ENCODE measurements at regions not wholly inside any gene's neighbourhood (a gene's known extent, or its start where the extent isn't known, plus 50 kb on each side); places are given as distances from the start of the nearest gene placed in this dataset.

DNA sequence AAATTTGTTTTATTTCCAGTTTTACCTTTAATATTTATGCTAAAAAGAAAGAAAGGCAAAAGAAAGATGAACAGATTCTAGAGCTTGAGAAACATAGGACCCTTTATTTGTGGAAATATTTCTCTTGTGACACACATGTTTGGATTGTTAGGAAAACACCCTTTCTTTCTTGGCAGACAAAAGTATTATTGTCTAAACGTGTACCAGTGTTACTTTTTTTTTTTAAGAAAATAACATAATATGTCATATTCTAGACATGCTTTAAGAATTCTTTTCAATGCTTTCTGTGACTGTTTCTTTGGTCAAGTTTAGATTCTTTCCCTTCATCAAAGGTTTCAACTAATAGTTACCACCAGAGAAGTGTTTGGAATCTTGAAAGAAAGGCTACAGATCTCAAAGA is 183.4 kb upstream of the CNR1 start:
- intact Hi-C loops (cut with DNase I) = no loop called here

GRCh38 chr6:88342336-88342735 is 176.2 kb upstream of the CNR1 start:
- H3K27ac ChIP-seq = no peak overlapping the region
- H3K36me3 ChIP-seq = no peaks in the 10 kb centered on the region
- TF ChIP-seq, protein P1, sequence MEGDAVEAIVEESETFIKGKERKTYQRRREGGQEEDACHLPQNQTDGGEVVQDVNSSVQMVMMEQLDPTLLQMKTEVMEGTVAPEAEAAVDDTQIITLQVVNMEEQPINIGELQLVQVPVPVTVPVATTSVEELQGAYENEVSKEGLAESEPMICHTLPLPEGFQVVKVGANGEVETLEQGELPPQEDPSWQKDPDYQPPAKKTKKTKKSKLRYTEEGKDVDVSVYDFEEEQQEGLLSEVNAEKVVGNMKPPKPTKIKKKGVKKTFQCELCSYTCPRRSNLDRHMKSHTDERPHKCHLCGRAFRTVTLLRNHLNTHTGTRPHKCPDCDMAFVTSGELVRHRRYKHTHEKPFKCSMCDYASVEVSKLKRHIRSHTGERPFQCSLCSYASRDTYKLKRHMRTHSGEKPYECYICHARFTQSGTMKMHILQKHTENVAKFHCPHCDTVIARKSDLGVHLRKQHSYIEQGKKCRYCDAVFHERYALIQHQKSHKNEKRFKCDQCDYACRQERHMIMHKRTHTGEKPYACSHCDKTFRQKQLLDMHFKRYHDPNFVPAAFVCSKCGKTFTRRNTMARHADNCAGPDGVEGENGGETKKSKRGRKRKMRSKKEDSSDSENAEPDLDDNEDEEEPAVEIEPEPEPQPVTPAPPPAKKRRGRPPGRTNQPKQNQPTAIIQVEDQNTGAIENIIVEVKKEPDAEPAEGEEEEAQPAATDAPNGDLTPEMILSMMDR (IDR thresholded peaks at IDR 0.05) = no peak
- TF ChIP-seq EP300 (IDR thresholded peaks at IDR 0.05) = no peak
- no peak for TF ChIP-seq POLR2A (IDR thresholded peaks at IDR 0.05)
- TF ChIP-seq POLR2AphosphoS5 (IDR thresholded peaks at IDR 0.05) = no peak
- 65 to 80% methylated on average over 3 of the region's 3 CpGs for WGBS, 2 donors
- H3K27me3 ChIP-seq = no peaks in the 10 kb centered on the region
- H3K4me3 ChIP-seq = no peak overlapping the region
- H3K9me3 ChIP-seq = no peaks in the 10 kb centered on the region
- DNase-seq = no peak
- no peaks in the 10 kb centered on the region for H3K4me1 ChIP-seq
- intact Hi-C loops (cut with DNase I) = no loop called here

More for the DNA sequence above, 183.4 kb upstream of the CNR1 start:
- Histone ChIP-seq H3K4me1 (no peaks in the 10 kb centered on the region), H3K4me3 (no peak overlapping the region), H3K27ac (no peak overlapping the region), H3K27me3 (no peaks in the 10 kb centered on the region), H3K36me3 (no peaks in the 10 kb centered on the region), H3K9me3 (no peaks in the 10 kb centered on the region)
- DNase-seq = no peak
- TF ChIP-seq, protein P1 (IDR thresholded peaks at IDR 0.05) = no peak
- TF ChIP-seq POLR2A (IDR thresholded peaks at IDR 0.05) = no peak
- no peak for TF ChIP-seq POLR2AphosphoS5 (IDR thresholded peaks at IDR 0.05)
- TF ChIP-seq EP300 (IDR thresholded peaks at IDR 0.05) = no peak
- 27 to 60% methylated on average over 1 of the region's 1 CpG for WGBS, 2 donors

GRCh38 chr6:88339761-88340160 is 173.6 kb upstream of the CNR1 start:
- intact Hi-C loops (cut with DNase I) = no loop called here
- Histone ChIP-seq H3K4me1 (no peaks in the 10 kb centered on the region), H3K27ac (no peak overlapping the region), H3K9me3 (no peaks in the 10 kb centered on the region), H3K4me3 (no peak overlapping the region), H3K27me3 (no peaks in the 10 kb centered on the region), H3K36me3 (no peaks in the 10 kb centered on the region)
- no peak for TF ChIP-seq POLR2AphosphoS5 (IDR thresholded peaks at IDR 0.05)
- no peak for TF ChIP-seq POLR2A (IDR thresholded peaks at IDR 0.05)
- TF ChIP-seq, protein P1 (IDR thresholded peaks at IDR 0.05) = no peak
- TF ChIP-seq EP300 (IDR thresholded peaks at IDR 0.05) = no peak
- WGBS, 2 donors = 70 to 72% methylated on average over 2 of the region's 2 CpGs
- DNase-seq = no peak

DNA sequence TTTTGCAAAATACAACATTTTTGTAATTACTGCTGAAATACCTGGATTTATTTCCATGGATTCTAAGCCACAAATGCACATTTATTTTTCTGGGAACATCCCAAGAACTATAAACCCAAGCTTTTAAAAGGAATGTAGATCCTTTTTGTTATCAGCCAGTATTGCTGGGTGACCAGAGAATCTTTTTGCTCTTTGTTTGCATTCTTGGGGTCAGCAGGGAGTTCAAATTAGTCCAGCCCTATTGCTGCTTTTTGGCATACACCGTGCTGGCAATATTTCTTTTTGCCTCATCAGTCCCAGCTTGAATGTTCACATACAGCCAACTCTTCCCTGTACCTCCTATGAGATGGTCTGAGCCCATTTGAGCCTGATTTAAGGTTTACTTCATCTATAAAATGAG is 155.2 kb upstream of the CNR1 start:
- H3K27ac ChIP-seq = no peak overlapping the region
- H3K4me1 ChIP-seq = no peaks in the 10 kb centered on the region
- no peak overlapping the region for H3K4me3 ChIP-seq
- DNase-seq = no peak
- H3K27me3 ChIP-seq = no peaks in the 10 kb centered on the region
- intact Hi-C loops (cut with DNase I) = no loop called here
- H3K9me3 ChIP-seq = no peaks in the 10 kb centered on the region
- WGBS, 2 donors = 31 to 80% methylated on average over 1 of the region's 1 CpG
- TF ChIP-seq POLR2AphosphoS5 (IDR thresholded peaks at IDR 0.05) = no peak
- TF ChIP-seq POLR2A (IDR thresholded peaks at IDR 0.05) = no peak
- TF ChIP-seq, protein P1 (IDR thresholded peaks at IDR 0.05) = no peak
- no peak for TF ChIP-seq EP300 (IDR thresholded peaks at IDR 0.05)
- no peaks in the 10 kb centered on the region for H3K36me3 ChIP-seq

DNA sequence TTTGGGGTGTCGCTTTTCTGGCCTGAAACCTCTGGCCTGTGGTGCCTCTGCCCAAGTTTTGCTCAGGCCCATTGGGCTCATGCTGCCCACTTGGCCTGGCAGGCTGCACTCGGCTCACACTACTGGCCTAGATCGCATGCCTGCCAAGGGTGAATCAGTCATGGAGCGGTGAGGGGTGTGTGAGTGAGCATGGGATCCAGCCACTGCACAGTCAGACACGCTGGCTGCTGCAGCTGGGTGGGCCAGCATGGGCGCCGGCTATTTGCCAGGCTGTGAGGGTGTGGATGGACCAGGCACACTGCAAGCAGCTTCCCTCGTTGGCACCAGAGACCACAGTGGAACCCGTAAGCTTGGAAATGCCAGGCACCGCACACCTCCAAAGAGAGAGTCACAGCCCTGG is 145.4 kb upstream of the CNR1 start:
- Histone ChIP-seq H3K4me3 (no peak overlapping the region), H3K36me3 (no peaks in the 10 kb centered on the region), H3K4me1 (no peaks in the 10 kb centered on the region), H3K27me3 (no peaks in the 10 kb centered on the region), H3K27ac (no peak overlapping the region), H3K9me3 (peaks cover 0 to 2% (median 0%) of the 10 kb centered on the region in 4 donors)
- DNase-seq = no peak
- no peak for TF ChIP-seq POLR2AphosphoS5 (IDR thresholded peaks at IDR 0.05)
- TF ChIP-seq EP300 (IDR thresholded peaks at IDR 0.05) = no peak
- TF ChIP-seq POLR2A (IDR thresholded peaks at IDR 0.05) = no peak
- TF ChIP-seq, protein P1 (IDR thresholded peaks at IDR 0.05) = no peak
- intact Hi-C loops (cut with DNase I) = no loop called here
- WGBS, 2 donors = 86 to 93% methylated on average over 10 of the region's 10 CpGs
